ENCODE measurements at regions not wholly inside any gene's neighbourhood (a gene's known extent, or its start where the extent isn't known, plus 50 kb on each side); places are given as distances from the start of the nearest gene placed in this dataset.

- DNase-seq (ENCODE audit: low spot score) = no peak
Observed at GRCh38 chr11:113553915-113554314, 78.7 kb upstream of the DRD2 start.

- peak; percentile 92 for DNase-seq (ENCODE audit: low spot score)
Observed at GRCh38 chr11:113553235-113553634, 78.0 kb upstream of the DRD2 start.

- DNase-seq (ENCODE audit: low spot score) = no peak
Observed at GRCh38 chr11:113552271-113552670, 77.1 kb upstream of the DRD2 start.

- DNase-seq (ENCODE audit: low spot score) = no peak
Observed at GRCh38 chr11:113551645-113552044, 76.4 kb upstream of the DRD2 start.

- DNase-seq (ENCODE audit: low spot score) = no peak
Observed at GRCh38 chr11:113549611-113550578, 74.7 kb upstream of the DRD2 start.

- DNase-seq (ENCODE audit: low spot score) = no peak
Observed at GRCh38 chr11:113549061-113549460, 73.9 kb upstream of the DRD2 start.

GRCh38 chr11:113547739-113548138, 72.5 kb upstream of the DRD2 start:
- no peak for DNase-seq (ENCODE audit: low spot score)

- DNase-seq (ENCODE audit: low spot score) = peak; percentile 58
Observed at GRCh38 chr11:113546757-113547507, 71.7 kb upstream of the DRD2 start.

GRCh38 chr11:113542420-113542819, 67.2 kb upstream of the DRD2 start:
- DNase-seq (ENCODE audit: low spot score) = no peak

- no peak for DNase-seq (ENCODE audit: low spot score)
Observed at GRCh38 chr11:113540416-113541330, 65.5 kb upstream of the DRD2 start.

- no peak for DNase-seq (ENCODE audit: low spot score)
Observed at GRCh38 chr11:113538451-113539412, 63.5 kb upstream of the DRD2 start.

GRCh38 chr11:113534625-113535024, 59.4 kb upstream of the DRD2 start:
- no peak for DNase-seq (ENCODE audit: low spot score)

- DNase-seq (ENCODE audit: low spot score) = no peak
Observed at GRCh38 chr11:113533425-113533698, 58.2 kb upstream of the DRD2 start.

GRCh38 chr11:113532697-113533424, 57.7 kb upstream of the DRD2 start:
- DNase-seq (ENCODE audit: low spot score) = peak; percentile 83

- peak; percentile 20 for DNase-seq (ENCODE audit: low spot score)
Observed at GRCh38 chr11:113531575-113532451, 56.6 kb upstream of the DRD2 start.

- DNase-seq (ENCODE audit: low spot score) = no peak
Observed at GRCh38 chr11:113531083-113531482, 55.9 kb upstream of the DRD2 start.

GRCh38 chr11:113529606-113530005, 54.4 kb upstream of the DRD2 start:
- DNase-seq (ENCODE audit: low spot score) = no peak

GRCh38 chr11:113528982-113529381, 53.8 kb upstream of the DRD2 start:
- DNase-seq (ENCODE audit: low spot score) = no peak

- no peak for DNase-seq (ENCODE audit: low spot score)
Observed at GRCh38 chr11:113526521-113526920, 51.3 kb upstream of the DRD2 start.
